Esophagus (tissue), 2 donors: ENCODE measurements at regions not wholly inside any gene's neighbourhood (a gene's known extent, or its start where the extent isn't known, plus 50 kb on each side); places are given as distances from the start of the nearest gene placed in this dataset.

ENCODE experiments used
- H3K27ac ChIP-seq, 2 donors: one replicate each; pipeline ENCODE4 v1.5.1; 2013; ENCODE audit warnings: low read depth in 2 of 2, mild to moderate bottlenecking in 2 of 2, inconsistent platforms in 1 of 2, low read length in 1 of 2, moderate library complexity in 1 of 2
- H3K27me3 ChIP-seq, 2 donors: one replicate each; pipeline ENCODE4 v1.6.1; 2013; ENCODE audit warnings: low read length in 2 of 2, control low read depth in 1 of 2, mild to moderate bottlenecking in 1 of 2; ENCODE audit not compliant: insufficient read depth in 2 of 2, control insufficient read depth in 1 of 2
- H3K36me3 ChIP-seq, 2 donors: one replicate each; pipeline ENCODE4 v1.6.1; 2013; ENCODE audit warnings: low read length in 1 of 2; ENCODE audit not compliant: control insufficient read depth in 2 of 2, insufficient read depth in 2 of 2
- H3K4me1 ChIP-seq, 2 donors: one replicate each; pipeline ENCODE4 v1.6.1; 2013; ENCODE audit warnings: low read length in 1 of 2; ENCODE audit not compliant: control insufficient read depth in 2 of 2, insufficient read depth in 2 of 2
- H3K4me3 ChIP-seq, 2 donors: one replicate each; pipeline ENCODE4 v1.5.1; 2013; ENCODE audit warnings: low read length in 2 of 2, mild to moderate bottlenecking in 2 of 2, low read depth in 1 of 2, moderate library complexity in 1 of 2
- H3K9me3 ChIP-seq, 2 donors: one replicate each; pipeline ENCODE4 v1.6.1; 2013; ENCODE audit warnings: mild to moderate bottlenecking in 2 of 2, low read depth in 1 of 2, low read length in 1 of 2, moderate library complexity in 1 of 2; ENCODE audit not compliant: control insufficient read depth in 2 of 2, insufficient read depth in 1 of 2
- WGBS, 2 donors: extraction: QIAGEN DNeasy Blood & Tissue Kit; methylation state at CpG; one replicate each; pipeline ENCODE4 v1.1.7; 2013; 5-methylcytosine and 5-hydroxymethylcytosine counted together
- donor health status: healthy with polysubstance abuse.
- donor health status: Bipolar disorder and iron deficiency.

- no peaks in the 10 kb centered on the region for H3K27me3 ChIP-seq
- H3K4me1 ChIP-seq: no peaks in the 10 kb centered on the region
- H3K27ac ChIP-seq: no peak overlapping the region
- H3K9me3 ChIP-seq: no peaks in the 10 kb centered on the region
- H3K4me3 ChIP-seq: no peak overlapping the region
- WGBS, 2 donors: 80 to 88% methylated on average over 9 of the region's 9 CpGs
- H3K36me3 ChIP-seq: no peaks in the 10 kb centered on the region
Measured at GRCh38 chr16:73205153-73205886, 157.4 kb upstream of the ZFHX3 start.

GRCh38 chr16:73204359-73205152 is 156.6 kb upstream of the ZFHX3 start:
- no peak overlapping the region for H3K4me3 ChIP-seq
- H3K36me3 ChIP-seq: no peaks in the 10 kb centered on the region
- H3K9me3 ChIP-seq: no peaks in the 10 kb centered on the region
- H3K27me3 ChIP-seq: no peaks in the 10 kb centered on the region
- no peaks in the 10 kb centered on the region for H3K4me1 ChIP-seq
- H3K27ac ChIP-seq: no peak overlapping the region
- 70 to 85% methylated on average over 8 of the region's 8 CpGs for WGBS, 2 donors

- Histone ChIP-seq H3K27me3 (no peaks in the 10 kb centered on the region), H3K9me3 (no peaks in the 10 kb centered on the region), H3K4me3 (no peak overlapping the region), H3K27ac (no peak overlapping the region), H3K4me1 (no peaks in the 10 kb centered on the region), H3K36me3 (no peaks in the 10 kb centered on the region)
- 51 to 69% methylated on average over 5 of the region's 5 CpGs for WGBS, 2 donors
Measured at GRCh38 chr16:73202161-73202729, 154.3 kb upstream of the ZFHX3 start.

- Histone ChIP-seq H3K9me3 (no peaks in the 10 kb centered on the region), H3K27ac (no peak overlapping the region), H3K27me3 (no peaks in the 10 kb centered on the region), H3K4me1 (no peaks in the 10 kb centered on the region), H3K4me3 (no peak overlapping the region), H3K36me3 (no peaks in the 10 kb centered on the region)
- WGBS, 2 donors: 84% methylated on average over 7 of the region's 7 CpGs
Measured at GRCh38 chr16:73199214-73199613, 151.3 kb upstream of the ZFHX3 start.

- H3K27ac ChIP-seq: no peak overlapping the region
- H3K36me3 ChIP-seq: no peaks in the 10 kb centered on the region
- H3K27me3 ChIP-seq: no peaks in the 10 kb centered on the region
- H3K4me1 ChIP-seq: no peaks in the 10 kb centered on the region
- WGBS, 2 donors: 78 to 79% methylated on average over 5 of the region's 5 CpGs
- H3K9me3 ChIP-seq: no peaks in the 10 kb centered on the region
- no peak overlapping the region for H3K4me3 ChIP-seq
Measured at GRCh38 chr16:73198481-73198880, 150.6 kb upstream of the ZFHX3 start.

- no peaks in the 10 kb centered on the region for H3K36me3 ChIP-seq
- no peak overlapping the region for H3K4me3 ChIP-seq
- H3K27ac ChIP-seq: no peak overlapping the region
- no peaks in the 10 kb centered on the region for H3K4me1 ChIP-seq
- no peaks in the 10 kb centered on the region for H3K27me3 ChIP-seq
- 69 to 89% methylated on average over 3 of the region's 3 CpGs for WGBS, 2 donors
- H3K9me3 ChIP-seq: no peaks in the 10 kb centered on the region
Measured at GRCh38 chr16:73197598-73197997, 149.7 kb upstream of the ZFHX3 start.

- 34 to 48% methylated on average over 4 of the region's 4 CpGs for WGBS, 2 donors
- H3K4me3 ChIP-seq: no peak overlapping the region
- no peaks in the 10 kb centered on the region for H3K27me3 ChIP-seq
- H3K27ac ChIP-seq: no peak overlapping the region
- no peaks in the 10 kb centered on the region for H3K36me3 ChIP-seq
- H3K4me1 ChIP-seq: no peaks in the 10 kb centered on the region
- no peaks in the 10 kb centered on the region for H3K9me3 ChIP-seq
Measured at GRCh38 chr16:73196670-73197069, 148.7 kb upstream of the ZFHX3 start.

GRCh38 chr16:73193464-73193863 is 145.5 kb upstream of the ZFHX3 start:
- no peak overlapping the region for H3K4me3 ChIP-seq
- 85 to 89% methylated on average over 1 of the region's 1 CpG for WGBS, 2 donors
- H3K27ac ChIP-seq: no peak overlapping the region

GRCh38 chr16:73192232-73192894 is 144.4 kb upstream of the ZFHX3 start:
- Histone ChIP-seq H3K27me3 (no peaks in the 10 kb centered on the region), H3K36me3 (no peaks in the 10 kb centered on the region), H3K4me3 (no peak overlapping the region), H3K27ac (no peak overlapping the region), H3K9me3 (no peaks in the 10 kb centered on the region), H3K4me1 (no peaks in the 10 kb centered on the region)
- WGBS, 2 donors: 71 to 78% methylated on average over 19 of the region's 19 CpGs

More at GRCh38 chr16:73193464-73193863, 145.5 kb upstream of the ZFHX3 start:
- Histone ChIP-seq H3K9me3 (no peaks in the 10 kb centered on the region), H3K27me3 (no peaks in the 10 kb centered on the region), H3K4me1 (no peaks in the 10 kb centered on the region), H3K36me3 (no peaks in the 10 kb centered on the region)
